PC-3 (cell line): ENCODE measurements at regions not wholly inside any gene's neighbourhood (a gene's known extent, or its start where the extent isn't known, plus 50 kb on each side); places are given as distances from the start of the nearest gene placed in this dataset.

Experiments used
- CTCF ChIP-seq: fragments of 300-600 bp; sonication (generic); conservative IDR thresholded peaks from 2 replicates; pipeline ENCODE4 v1.5.1; 2017; ENCODE audit warnings: antibody characterized with exemption, low read depth, mild to moderate bottlenecking, low read length
- EZH2 ChIP-seq: fragments of 300-600 bp; sonication (generic); IDR thresholded peaks from one replicate; pipeline ENCODE4 v1.6.1; 2017; ENCODE audit warnings: antibody characterized with exemption, mild to moderate bottlenecking, low read length; ENCODE audit not compliant: unreplicated experiment

GRCh38 chr9:96048104-96048955 lies 172.8 kb downstream of the ERCC6L2 start:
- TF ChIP-seq CTCF (no peak), EZH2 (no peak)
